SK-N-SH (cell line): ENCODE measurements at regions not wholly inside any gene's neighbourhood (a gene's known extent, or its start where the extent isn't known, plus 50 kb on each side); places are given as distances from the start of the nearest gene placed in this dataset.

ENCODE experiments used
- CTCF ChIA-PET: fragments of 300-600, 350-600 bp; formaldehyde crosslinking; extraction: SDS; loops from one replicate; lab custom pipeline; 2021; lab: Yijun Ruan, JAX
- POLR2A ChIA-PET: fragments of 350-600 bp; sonication (Branson Sonifier 250); formaldehyde crosslinking; extraction: SDS; loops from one replicate; lab custom pipeline; 2020; ENCODE audit warnings: antibody characterized with exemption, inconsistent platforms; lab: Yijun Ruan, JAX
- DNase-seq: peaks from one replicate; pipeline ENCODE4 v3.0.0; 2012
- H2AFZ ChIP-seq: fragments of 200-600 bp; sonication (generic); 2 replicates; pipeline ENCODE4 v1.8.1; 2016; ENCODE audit warnings: antibody characterized with exemption, mild to moderate bottlenecking, low read depth
- H3F3A ChIP-seq: fragments of 200-600 bp; sonication (generic); replicated peaks from 2 replicates; pipeline ENCODE3; 2016; ENCODE audit warnings: antibody characterized with exemption, mild to moderate bottlenecking; ENCODE audit not compliant: insufficient read depth
- H3K27ac ChIP-seq, 2 experiments: fragments of 200-500 bp in 1 of 2; fragments of 200-600 bp in 1 of 2; sonication (Bioruptor generic) in 1 of 2; sonication (generic), shearing (Covaris generic) in 1 of 2; 2 replicates each; pipeline versions ENCODE4 v1.5.1 to v1.6.1; 2014 to 2016; ENCODE audit warnings: low read depth in 2 of 2, inconsistent platforms in 1 of 2, low read length in 1 of 2, mild to moderate bottlenecking in 1 of 2, mixed read lengths in 1 of 2
- H3K27me3 ChIP-seq: fragments of 200-600 bp; sonication (generic), shearing (Covaris generic); 2 replicates; pipeline ENCODE4 v1.6.1; 2016; ENCODE audit warnings: mixed run types; ENCODE audit not compliant: insufficient read depth
- H3K36me3 ChIP-seq, 2 experiments: fragments of 200-500 bp in 1 of 2; fragments of 200-600 bp in 1 of 2; sonication (Bioruptor generic) in 1 of 2; sonication (generic) in 1 of 2; replicated peaks in 1 of 2; 2 replicates each; pipeline versions ENCODE3 to v1.5.1; 2014 to 2016; ENCODE audit warnings: low read length in 1 of 2, mild to moderate bottlenecking in 1 of 2; ENCODE audit not compliant: insufficient read depth in 2 of 2, control insufficient read depth in 1 of 2
- H3K4me1 ChIP-seq, 2 experiments: fragments of 200-500 bp in 1 of 2; fragments of 200-600 bp in 1 of 2; sonication (Bioruptor generic) in 1 of 2; sonication (generic), shearing (Covaris generic) in 1 of 2; 2 replicates each; pipeline versions ENCODE4 v1.5.1 to v1.6.1; 2014 to 2016; ENCODE audit warnings: low read depth in 1 of 2, low read length in 1 of 2, mixed run types in 1 of 2; ENCODE audit not compliant: insufficient read depth in 2 of 2, control insufficient read depth in 1 of 2
- H3K4me2 ChIP-seq: fragments of 200-600 bp; sonication (generic), shearing (Covaris generic); 2 replicates; pipeline ENCODE4 v1.6.1; 2017; ENCODE audit warnings: mixed run types
- H3K4me3 ChIP-seq, 2 experiments: fragments of 200-500 bp in 1 of 2; fragments of 200-600 bp in 1 of 2; sonication (Bioruptor generic) in 1 of 2; sonication (generic), shearing (Covaris generic) in 1 of 2; 2 replicates each; pipeline versions ENCODE4 v1.5.1 to v1.8.1; 2014 to 2016; ENCODE audit warnings: low read depth in 2 of 2, inconsistent platforms in 1 of 2, low read length in 1 of 2, mild to moderate bottlenecking in 1 of 2, mixed read lengths in 1 of 2, moderate library complexity in 1 of 2
- H3K79me2 ChIP-seq: fragments of 200-600 bp; sonication (generic); 2 replicates; pipeline ENCODE4 v1.8.1; 2017; ENCODE audit warnings: mild to moderate bottlenecking; ENCODE audit not compliant: insufficient read depth
- H3K9ac ChIP-seq: fragments of 200-600 bp; sonication (generic); 2 replicates; pipeline ENCODE4 v1.6.1; 2017; ENCODE audit warnings: mixed run types
- H3K9me2 ChIP-seq: fragments of 200-600 bp; sonication (generic); 2 replicates; pipeline ENCODE4 v1.6.1; 2017; ENCODE audit warnings: mixed run types
- H3K9me3 ChIP-seq: fragments of 200-600 bp; sonication (generic); 2 replicates; pipeline ENCODE4 v1.6.1; 2017; ENCODE audit warnings: mixed run types, mild to moderate bottlenecking, moderate library complexity
- H4K20me1 ChIP-seq: fragments of 200-600 bp; sonication (generic); 2 replicates; pipeline ENCODE4 v1.6.1; 2017; ENCODE audit warnings: mild to moderate bottlenecking, mixed run types; ENCODE audit not compliant: insufficient read depth
- CHD2 ChIP-seq: fragments of 150-350 bp; IDR thresholded peaks from 2 replicates; pipeline ENCODE4 v1.6.1; 2018; ENCODE audit warnings: low read length; ENCODE audit not compliant: partially characterized antibody
- EP300 ChIP-seq, 2 experiments: IDR thresholded peaks; 2 replicates each; pipeline versions ENCODE4 v1.4.0 to v1.6.1; 2012; ENCODE audit warnings: borderline replicate concordance in 1 of 2, low read depth in 1 of 2, low read length in 1 of 2
- FOSL2 ChIP-seq: IDR thresholded peaks from 2 replicates; pipeline ENCODE4 v1.4.0; 2012; ENCODE audit warnings: low read depth, mild to moderate bottlenecking, moderate library complexity, borderline replicate concordance
- GABPA ChIP-seq: IDR thresholded peaks from 2 replicates; pipeline ENCODE4 v1.4.0; 2012; ENCODE audit warnings: low read depth, mild to moderate bottlenecking
- JUND ChIP-seq: IDR thresholded peaks from 2 replicates; pipeline ENCODE4 v1.4.0; 2012
- MEF2A ChIP-seq: IDR thresholded peaks from 2 replicates; pipeline ENCODE4 v1.4.0; 2012; ENCODE audit warnings: low read depth, borderline replicate concordance
- MXI1 ChIP-seq: IDR thresholded peaks from 2 replicates; pipeline ENCODE4 v1.6.1; 2012; ENCODE audit warnings: mild to moderate bottlenecking, low read depth, low read length, improper control_type of control experiment
- NFIC ChIP-seq: IDR thresholded peaks from 2 replicates; pipeline ENCODE4 v1.4.0; 2012; ENCODE audit warnings: borderline replicate concordance
- NRF1 ChIP-seq: IDR thresholded peaks from 2 replicates; pipeline ENCODE4 v1.6.1; 2012; ENCODE audit warnings: low read depth, mild to moderate bottlenecking, low read length
- POLR2AphosphoS5 ChIP-seq: IDR thresholded peaks from 2 replicates; pipeline ENCODE4 v1.6.1; 2012; ENCODE audit warnings: low read depth, low read length
- RFX5 ChIP-seq: IDR thresholded peaks from 2 replicates; pipeline ENCODE4 v1.6.1; 2012; ENCODE audit warnings: mild to moderate bottlenecking, improper control_type of control experiment, low read length
- RXRA ChIP-seq: IDR thresholded peaks from 2 replicates; pipeline ENCODE4 v1.4.0; 2012; ENCODE audit warnings: low read depth, mild to moderate bottlenecking, borderline replicate concordance
- SMC3 ChIP-seq: IDR thresholded peaks from 2 replicates; pipeline ENCODE4 v1.6.1; 2012; ENCODE audit warnings: low read depth, low read length, improper control_type of control experiment
- TCF12 ChIP-seq: IDR thresholded peaks from 2 replicates; pipeline ENCODE4 v1.4.0; 2012
- YY1 ChIP-seq: IDR thresholded peaks from 2 replicates; pipeline ENCODE4 v1.4.0; 2012; ENCODE audit warnings: low read depth, mild to moderate bottlenecking
- WGBS: methylation state at CpG from one replicate; pipeline ENCODE4 v1.1.6; 2017; ENCODE audit warnings: low lambda C conversion rate; 5-methylcytosine and 5-hydroxymethylcytosine counted together
- TF ChIP-seq, protein P1 (sequence below): IDR thresholded peaks from 2 replicates; pipeline ENCODE4; 2012
- TF ChIP-seq, protein P2 (sequence below): fragments of 150-350 bp; IDR thresholded peaks from 2 replicates; pipeline ENCODE4 v1.6.1; 2017; ENCODE audit warnings: antibody characterized with exemption, low read length, low read depth, borderline replicate concordance
- TF ChIP-seq, protein P3 (sequence below): IDR thresholded peaks from 2 replicates; pipeline ENCODE4 v1.6.1; 2012; ENCODE audit warnings: mild to moderate bottlenecking, low read depth, low read length, moderate library complexity
- TF ChIP-seq, protein P4 (sequence below): fragments of 200-600 bp; sonication (generic); IDR thresholded peaks from 2 replicates; pipeline ENCODE4 v1.6.1; 2017; ENCODE audit warnings: antibody characterized with exemption, mild to moderate bottlenecking, moderate library complexity

DNA sequence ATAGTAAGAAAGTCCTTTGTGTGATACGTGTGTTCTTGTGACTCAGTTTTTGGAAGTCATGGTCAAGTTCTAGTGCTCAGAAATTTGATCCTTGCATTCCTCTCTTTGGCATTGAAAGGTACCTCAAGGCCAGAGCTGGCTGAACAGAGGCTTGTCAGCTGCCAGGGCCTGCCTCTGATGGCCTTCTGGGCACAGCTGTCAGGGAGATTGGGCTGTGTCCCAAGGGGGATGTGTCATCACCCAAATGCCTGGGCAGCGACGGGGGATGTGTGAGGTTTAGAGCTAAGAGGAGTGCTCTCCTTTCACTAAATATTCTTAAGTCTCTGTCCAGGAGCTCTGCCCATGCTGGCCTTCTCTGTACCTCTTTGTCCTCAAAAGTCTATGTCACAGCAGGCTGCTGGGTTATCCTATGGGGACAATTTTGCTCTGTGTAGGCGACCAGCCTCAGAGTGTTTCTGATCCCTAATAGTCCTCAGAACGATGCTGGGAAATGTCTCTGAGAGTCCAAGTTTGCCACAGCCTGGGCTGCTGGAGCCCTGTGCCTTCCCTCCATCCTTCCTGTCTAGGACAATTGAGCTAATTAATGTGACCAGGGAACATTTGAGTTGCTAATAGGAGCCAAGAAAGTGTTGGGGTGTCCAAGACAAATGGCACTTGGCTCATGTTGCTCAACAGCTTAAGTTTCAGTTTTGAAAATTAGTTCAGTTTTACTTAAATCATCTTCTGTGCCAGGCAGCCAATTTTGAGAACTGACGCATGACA is 115.4 kb upstream of the ZNF521 start:
- Histone ChIP-seq H3K27me3 (no peaks in the 10 kb centered on the region), H3K27ac (peak overlapping the region in 1 of 2 experiments; percentile 39; a peak in 1 of 4 replicates), H3K9ac (no peak overlapping the region), H3K4me2 (no peak overlapping the region), H3K9me3 (no peaks in the 10 kb centered on the region), H3K4me1 (peaks cover 0 to 15% of the 10 kb centered on the region in 2 experiments; a peak in 2 of 4 replicates), H3K9me2 (no peaks in the 10 kb centered on the region), H4K20me1 (no peaks in the 10 kb centered on the region), H3K36me3 (no peaks in the 10 kb centered on the region), H3K79me2 (no peaks in the 10 kb centered on the region), H2AFZ (peak overlapping the region; percentile 27; the same call in 1 of the 2 replicates), H3F3A (no peaks in the 10 kb centered on the region), H3K4me3 (no peak overlapping the region)
- no peak for DNase-seq
- WGBS, result 42% methylated on average over 4 of the region's 6 CpGs
- no peak for TF ChIP-seq CHD2
- no peak for TF ChIP-seq GABPA
- no peak for TF ChIP-seq MXI1
- no peak for TF ChIP-seq SMC3
- TF ChIP-seq JUND, result 0 out of 2 replicates have a peak, but pooled peaks have one; percentile 13
- no peak for TF ChIP-seq RXRA
- TF ChIP-seq, protein P1, sequence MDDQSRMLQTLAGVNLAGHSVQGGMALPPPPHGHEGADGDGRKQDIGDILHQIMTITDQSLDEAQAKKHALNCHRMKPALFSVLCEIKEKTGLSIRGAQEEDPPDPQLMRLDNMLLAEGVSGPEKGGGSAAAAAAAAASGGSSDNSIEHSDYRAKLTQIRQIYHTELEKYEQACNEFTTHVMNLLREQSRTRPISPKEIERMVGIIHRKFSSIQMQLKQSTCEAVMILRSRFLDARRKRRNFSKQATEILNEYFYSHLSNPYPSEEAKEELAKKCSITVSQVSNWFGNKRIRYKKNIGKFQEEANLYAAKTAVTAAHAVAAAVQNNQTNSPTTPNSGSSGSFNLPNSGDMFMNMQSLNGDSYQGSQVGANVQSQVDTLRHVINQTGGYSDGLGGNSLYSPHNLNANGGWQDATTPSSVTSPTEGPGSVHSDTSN, result peak; percentile 70
- TF ChIP-seq, protein P2, sequence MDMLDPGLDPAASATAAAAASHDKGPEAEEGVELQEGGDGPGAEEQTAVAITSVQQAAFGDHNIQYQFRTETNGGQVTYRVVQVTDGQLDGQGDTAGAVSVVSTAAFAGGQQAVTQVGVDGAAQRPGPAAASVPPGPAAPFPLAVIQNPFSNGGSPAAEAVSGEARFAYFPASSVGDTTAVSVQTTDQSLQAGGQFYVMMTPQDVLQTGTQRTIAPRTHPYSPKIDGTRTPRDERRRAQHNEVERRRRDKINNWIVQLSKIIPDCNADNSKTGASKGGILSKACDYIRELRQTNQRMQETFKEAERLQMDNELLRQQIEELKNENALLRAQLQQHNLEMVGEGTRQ, result no peak
- no peak for TF ChIP-seq NRF1
- TF ChIP-seq, protein P3, sequence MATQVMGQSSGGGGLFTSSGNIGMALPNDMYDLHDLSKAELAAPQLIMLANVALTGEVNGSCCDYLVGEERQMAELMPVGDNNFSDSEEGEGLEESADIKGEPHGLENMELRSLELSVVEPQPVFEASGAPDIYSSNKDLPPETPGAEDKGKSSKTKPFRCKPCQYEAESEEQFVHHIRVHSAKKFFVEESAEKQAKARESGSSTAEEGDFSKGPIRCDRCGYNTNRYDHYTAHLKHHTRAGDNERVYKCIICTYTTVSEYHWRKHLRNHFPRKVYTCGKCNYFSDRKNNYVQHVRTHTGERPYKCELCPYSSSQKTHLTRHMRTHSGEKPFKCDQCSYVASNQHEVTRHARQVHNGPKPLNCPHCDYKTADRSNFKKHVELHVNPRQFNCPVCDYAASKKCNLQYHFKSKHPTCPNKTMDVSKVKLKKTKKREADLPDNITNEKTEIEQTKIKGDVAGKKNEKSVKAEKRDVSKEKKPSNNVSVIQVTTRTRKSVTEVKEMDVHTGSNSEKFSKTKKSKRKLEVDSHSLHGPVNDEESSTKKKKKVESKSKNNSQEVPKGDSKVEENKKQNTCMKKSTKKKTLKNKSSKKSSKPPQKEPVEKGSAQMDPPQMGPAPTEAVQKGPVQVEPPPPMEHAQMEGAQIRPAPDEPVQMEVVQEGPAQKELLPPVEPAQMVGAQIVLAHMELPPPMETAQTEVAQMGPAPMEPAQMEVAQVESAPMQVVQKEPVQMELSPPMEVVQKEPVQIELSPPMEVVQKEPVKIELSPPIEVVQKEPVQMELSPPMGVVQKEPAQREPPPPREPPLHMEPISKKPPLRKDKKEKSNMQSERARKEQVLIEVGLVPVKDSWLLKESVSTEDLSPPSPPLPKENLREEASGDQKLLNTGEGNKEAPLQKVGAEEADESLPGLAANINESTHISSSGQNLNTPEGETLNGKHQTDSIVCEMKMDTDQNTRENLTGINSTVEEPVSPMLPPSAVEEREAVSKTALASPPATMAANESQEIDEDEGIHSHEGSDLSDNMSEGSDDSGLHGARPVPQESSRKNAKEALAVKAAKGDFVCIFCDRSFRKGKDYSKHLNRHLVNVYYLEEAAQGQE, result no peak
- peak; percentile 63 for TF ChIP-seq TCF12
- TF ChIP-seq, protein P4, sequence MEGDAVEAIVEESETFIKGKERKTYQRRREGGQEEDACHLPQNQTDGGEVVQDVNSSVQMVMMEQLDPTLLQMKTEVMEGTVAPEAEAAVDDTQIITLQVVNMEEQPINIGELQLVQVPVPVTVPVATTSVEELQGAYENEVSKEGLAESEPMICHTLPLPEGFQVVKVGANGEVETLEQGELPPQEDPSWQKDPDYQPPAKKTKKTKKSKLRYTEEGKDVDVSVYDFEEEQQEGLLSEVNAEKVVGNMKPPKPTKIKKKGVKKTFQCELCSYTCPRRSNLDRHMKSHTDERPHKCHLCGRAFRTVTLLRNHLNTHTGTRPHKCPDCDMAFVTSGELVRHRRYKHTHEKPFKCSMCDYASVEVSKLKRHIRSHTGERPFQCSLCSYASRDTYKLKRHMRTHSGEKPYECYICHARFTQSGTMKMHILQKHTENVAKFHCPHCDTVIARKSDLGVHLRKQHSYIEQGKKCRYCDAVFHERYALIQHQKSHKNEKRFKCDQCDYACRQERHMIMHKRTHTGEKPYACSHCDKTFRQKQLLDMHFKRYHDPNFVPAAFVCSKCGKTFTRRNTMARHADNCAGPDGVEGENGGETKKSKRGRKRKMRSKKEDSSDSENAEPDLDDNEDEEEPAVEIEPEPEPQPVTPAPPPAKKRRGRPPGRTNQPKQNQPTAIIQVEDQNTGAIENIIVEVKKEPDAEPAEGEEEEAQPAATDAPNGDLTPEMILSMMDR, result no peak
- TF ChIP-seq EP300 (IDR thresholded peaks at IDR 0.05; ENCODE audit: borderline replicate concordance in 1 of 2, low read depth in 1 of 2, low read length in 1 of 2), result peak in 1 of 2 experiments; percentile 21; a peak in 1 of 4 replicates
- no peak for TF ChIP-seq MEF2A
- TF ChIP-seq FOSL2, result no peak
- peak; percentile 66 for TF ChIP-seq NFIC
- TF ChIP-seq YY1, result no peak
- TF ChIP-seq RFX5, result no peak
- no peak for TF ChIP-seq POLR2AphosphoS5
- ChIA-PET CTCF (interaction anchor here (0.6 kb wide), 1 partner anchor 110 kb away, joined by 3 read pairs; no protein-coding TSS in a partner anchor), POLR2A (interaction anchor here (1.2 kb wide), 1 partner anchor 9 kb away, joined by 4 read pairs; no protein-coding TSS in a partner anchor)
